HepG2 (cell line): ENCODE measurements at regions not wholly inside any gene's neighbourhood (a gene's known extent, or its start where the extent isn't known, plus 50 kb on each side); places are given as distances from the start of the nearest gene placed in this dataset.
"Not testable (repeated sequence)": the region's sequence is repeated elsewhere in the genome, so short reads cannot be mapped to it uniquely, and the experiment has no call there.

Experiments used
- FOXK2 ChIP-seq: fragments of 450-650 bp; IDR thresholded peaks from 2 replicates; pipeline ENCODE4 v1.6.1; 2016
- GFI1 ChIP-seq: sonication (generic); formaldehyde crosslinking; IDR thresholded peaks from 2 replicates; pipeline ENCODE4 v1.5.0; 2020; ENCODE audit warnings: missing genetic modification reagents, mild to moderate bottlenecking, borderline replicate concordance
- HOXA5 ChIP-seq: sonication (generic); formaldehyde crosslinking; IDR thresholded peaks from 2 replicates; pipeline ENCODE4 v1.4.0; 2020; ENCODE audit warnings: missing genetic modification reagents
- ZBTB1 ChIP-seq: sonication (generic); formaldehyde crosslinking; IDR thresholded peaks from 2 replicates; pipeline ENCODE4 v1.4.0; 2020; ENCODE audit warnings: missing genetic modification reagents, borderline replicate concordance
- ZNF335 ChIP-seq: sonication (generic); formaldehyde crosslinking; IDR thresholded peaks from 2 replicates; pipeline ENCODE4 v1.4.0; 2020; ENCODE audit warnings: missing genetic modification reagents
- TF ChIP-seq, protein P1 (sequence below): IDR thresholded peaks from 2 replicates; pipeline ENCODE4 v1.6.1; 2016; ENCODE audit warnings: low read depth, missing genetic modification reagents, missing compliant biosample characterization

DNA sequence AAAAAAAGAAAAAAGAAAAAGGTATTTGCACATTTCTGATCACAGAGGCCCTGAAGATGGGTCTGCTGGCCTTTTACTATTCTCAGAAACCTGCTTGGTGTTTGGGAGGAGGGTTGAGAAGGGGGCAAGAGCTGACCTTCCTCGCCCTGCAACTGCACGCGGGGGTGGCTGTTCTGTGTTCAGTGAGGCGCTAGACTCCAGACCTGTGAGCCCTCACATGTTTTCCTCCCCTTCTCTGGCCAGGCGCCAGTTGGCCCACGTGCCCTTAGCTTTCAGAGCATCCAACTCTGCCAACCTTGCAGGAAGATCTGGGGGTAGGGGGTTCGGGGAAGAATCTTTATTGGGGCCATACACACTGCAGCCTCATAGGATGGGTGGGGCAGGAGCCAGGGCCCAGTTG is 123.8 kb downstream of the SEPTIN7 start:
- TF ChIP-seq, protein P1, sequence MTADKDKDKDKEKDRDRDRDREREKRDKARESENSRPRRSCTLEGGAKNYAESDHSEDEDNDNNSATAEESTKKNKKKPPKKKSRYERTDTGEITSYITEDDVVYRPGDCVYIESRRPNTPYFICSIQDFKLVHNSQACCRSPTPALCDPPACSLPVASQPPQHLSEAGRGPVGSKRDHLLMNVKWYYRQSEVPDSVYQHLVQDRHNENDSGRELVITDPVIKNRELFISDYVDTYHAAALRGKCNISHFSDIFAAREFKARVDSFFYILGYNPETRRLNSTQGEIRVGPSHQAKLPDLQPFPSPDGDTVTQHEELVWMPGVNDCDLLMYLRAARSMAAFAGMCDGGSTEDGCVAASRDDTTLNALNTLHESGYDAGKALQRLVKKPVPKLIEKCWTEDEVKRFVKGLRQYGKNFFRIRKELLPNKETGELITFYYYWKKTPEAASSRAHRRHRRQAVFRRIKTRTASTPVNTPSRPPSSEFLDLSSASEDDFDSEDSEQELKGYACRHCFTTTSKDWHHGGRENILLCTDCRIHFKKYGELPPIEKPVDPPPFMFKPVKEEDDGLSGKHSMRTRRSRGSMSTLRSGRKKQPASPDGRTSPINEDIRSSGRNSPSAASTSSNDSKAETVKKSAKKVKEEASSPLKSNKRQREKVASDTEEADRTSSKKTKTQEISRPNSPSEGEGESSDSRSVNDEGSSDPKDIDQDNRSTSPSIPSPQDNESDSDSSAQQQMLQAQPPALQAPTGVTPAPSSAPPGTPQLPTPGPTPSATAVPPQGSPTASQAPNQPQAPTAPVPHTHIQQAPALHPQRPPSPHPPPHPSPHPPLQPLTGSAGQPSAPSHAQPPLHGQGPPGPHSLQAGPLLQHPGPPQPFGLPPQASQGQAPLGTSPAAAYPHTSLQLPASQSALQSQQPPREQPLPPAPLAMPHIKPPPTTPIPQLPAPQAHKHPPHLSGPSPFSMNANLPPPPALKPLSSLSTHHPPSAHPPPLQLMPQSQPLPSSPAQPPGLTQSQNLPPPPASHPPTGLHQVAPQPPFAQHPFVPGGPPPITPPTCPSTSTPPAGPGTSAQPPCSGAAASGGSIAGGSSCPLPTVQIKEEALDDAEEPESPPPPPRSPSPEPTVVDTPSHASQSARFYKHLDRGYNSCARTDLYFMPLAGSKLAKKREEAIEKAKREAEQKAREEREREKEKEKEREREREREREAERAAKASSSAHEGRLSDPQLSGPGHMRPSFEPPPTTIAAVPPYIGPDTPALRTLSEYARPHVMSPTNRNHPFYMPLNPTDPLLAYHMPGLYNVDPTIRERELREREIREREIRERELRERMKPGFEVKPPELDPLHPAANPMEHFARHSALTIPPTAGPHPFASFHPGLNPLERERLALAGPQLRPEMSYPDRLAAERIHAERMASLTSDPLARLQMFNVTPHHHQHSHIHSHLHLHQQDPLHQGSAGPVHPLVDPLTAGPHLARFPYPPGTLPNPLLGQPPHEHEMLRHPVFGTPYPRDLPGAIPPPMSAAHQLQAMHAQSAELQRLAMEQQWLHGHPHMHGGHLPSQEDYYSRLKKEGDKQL: not testable (repeated sequence)
- not testable (repeated sequence) for TF ChIP-seq HOXA5 (CRISPR knock-in tag); FOXK2; ZNF335; ZBTB1 (CRISPR knock-in tag); GFI1
